VCaP (cell line): ENCODE measurements at regions not wholly inside any gene's neighbourhood (a gene's known extent, or its start where the extent isn't known, plus 50 kb on each side); places are given as distances from the start of the nearest gene placed in this dataset.

ENCODE experiments used
- H3K27ac ChIP-seq: fragments of 450-650 bp; 2 replicates; pipeline ENCODE4 v1.5.1; 2017
- TF ChIP-seq, protein P1 (sequence below): fragments of 450-650 bp; conservative IDR thresholded peaks from 2 replicates; pipeline ENCODE4 v1.5.1; 2017; ENCODE audit warnings: mild to moderate bottlenecking, moderate library complexity

DNA sequence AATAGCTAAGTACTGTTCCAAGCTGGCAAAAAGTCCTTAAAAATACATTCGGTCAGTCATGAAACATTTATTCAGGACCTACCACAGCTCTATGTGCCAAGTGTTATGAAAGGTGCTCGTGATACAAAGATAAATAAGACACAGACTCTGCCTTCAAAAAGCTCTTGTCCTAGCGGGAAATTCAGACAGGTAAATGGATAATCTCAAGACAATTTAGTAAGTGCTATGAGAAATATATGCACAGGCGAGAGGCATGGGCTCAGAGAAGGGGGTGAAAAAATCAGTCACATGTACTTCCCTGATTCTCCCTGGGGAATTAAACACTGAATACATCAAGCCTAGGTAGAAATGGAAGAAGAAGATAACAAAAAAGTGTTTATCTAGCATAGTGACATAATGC, 49.8 kb upstream of the HEY2 start:
- no peak overlapping the region for H3K27ac ChIP-seq
- TF ChIP-seq, protein P1, sequence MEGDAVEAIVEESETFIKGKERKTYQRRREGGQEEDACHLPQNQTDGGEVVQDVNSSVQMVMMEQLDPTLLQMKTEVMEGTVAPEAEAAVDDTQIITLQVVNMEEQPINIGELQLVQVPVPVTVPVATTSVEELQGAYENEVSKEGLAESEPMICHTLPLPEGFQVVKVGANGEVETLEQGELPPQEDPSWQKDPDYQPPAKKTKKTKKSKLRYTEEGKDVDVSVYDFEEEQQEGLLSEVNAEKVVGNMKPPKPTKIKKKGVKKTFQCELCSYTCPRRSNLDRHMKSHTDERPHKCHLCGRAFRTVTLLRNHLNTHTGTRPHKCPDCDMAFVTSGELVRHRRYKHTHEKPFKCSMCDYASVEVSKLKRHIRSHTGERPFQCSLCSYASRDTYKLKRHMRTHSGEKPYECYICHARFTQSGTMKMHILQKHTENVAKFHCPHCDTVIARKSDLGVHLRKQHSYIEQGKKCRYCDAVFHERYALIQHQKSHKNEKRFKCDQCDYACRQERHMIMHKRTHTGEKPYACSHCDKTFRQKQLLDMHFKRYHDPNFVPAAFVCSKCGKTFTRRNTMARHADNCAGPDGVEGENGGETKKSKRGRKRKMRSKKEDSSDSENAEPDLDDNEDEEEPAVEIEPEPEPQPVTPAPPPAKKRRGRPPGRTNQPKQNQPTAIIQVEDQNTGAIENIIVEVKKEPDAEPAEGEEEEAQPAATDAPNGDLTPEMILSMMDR = no peak
